Glutamatergic neuron (in vitro differentiated cells): ENCODE measurements at regions not wholly inside any gene's neighbourhood (a gene's known extent, or its start where the extent isn't known, plus 50 kb on each side); places are given as distances from the start of the nearest gene placed in this dataset.
A peak's percentile ranks its signal among the peaks of the same experiment; 100 is the strongest.
"Not testable (repeated sequence)": the region's sequence is repeated elsewhere in the genome, so short reads cannot be mapped to it uniquely, and the experiment has no call there.

Experiments used
- DNase-seq: peaks from one replicate; pipeline ENCODE4 v3.0.0; 2022
- H3K27ac Mint-ChIP-seq: one replicate; pipeline ENCODE4 v1.8.0; 2020; ENCODE audit warnings: mild to moderate bottlenecking, mixed read lengths, inconsistent platforms; ENCODE audit not compliant: unreplicated experiment
- H3K27me3 Mint-ChIP-seq: one replicate; pipeline ENCODE4 v1.8.0; 2020; ENCODE audit warnings: mild to moderate bottlenecking, moderate library complexity, mixed read lengths, inconsistent platforms; ENCODE audit not compliant: unreplicated experiment
- H3K36me3 Mint-ChIP-seq: one replicate; pipeline ENCODE4 v1.8.0; 2020; ENCODE audit warnings: mild to moderate bottlenecking, mixed read lengths, inconsistent platforms; ENCODE audit not compliant: unreplicated experiment
- H3K4me1 Mint-ChIP-seq: one replicate; pipeline ENCODE4 v1.8.0; 2020; ENCODE audit warnings: mild to moderate bottlenecking, low read depth, mixed read lengths, inconsistent platforms; ENCODE audit not compliant: unreplicated experiment
- H3K4me3 Mint-ChIP-seq: one replicate; pipeline ENCODE4 v1.8.0; 2020; ENCODE audit warnings: mild to moderate bottlenecking, mixed read lengths, inconsistent platforms; ENCODE audit not compliant: unreplicated experiment
- H3K9me3 Mint-ChIP-seq: one replicate; pipeline ENCODE4 v1.8.0; 2020; ENCODE audit warnings: mild to moderate bottlenecking, moderate library complexity, mixed read lengths, inconsistent platforms; ENCODE audit not compliant: unreplicated experiment
- TF ChIP-seq, protein P1 (sequence below): fragments of 200-600 bp; sonication (generic); IDR thresholded peaks from one replicate; pipeline ENCODE4 v1.5.0; 2021; ENCODE audit not compliant: partially characterized antibody, unreplicated experiment

DNA sequence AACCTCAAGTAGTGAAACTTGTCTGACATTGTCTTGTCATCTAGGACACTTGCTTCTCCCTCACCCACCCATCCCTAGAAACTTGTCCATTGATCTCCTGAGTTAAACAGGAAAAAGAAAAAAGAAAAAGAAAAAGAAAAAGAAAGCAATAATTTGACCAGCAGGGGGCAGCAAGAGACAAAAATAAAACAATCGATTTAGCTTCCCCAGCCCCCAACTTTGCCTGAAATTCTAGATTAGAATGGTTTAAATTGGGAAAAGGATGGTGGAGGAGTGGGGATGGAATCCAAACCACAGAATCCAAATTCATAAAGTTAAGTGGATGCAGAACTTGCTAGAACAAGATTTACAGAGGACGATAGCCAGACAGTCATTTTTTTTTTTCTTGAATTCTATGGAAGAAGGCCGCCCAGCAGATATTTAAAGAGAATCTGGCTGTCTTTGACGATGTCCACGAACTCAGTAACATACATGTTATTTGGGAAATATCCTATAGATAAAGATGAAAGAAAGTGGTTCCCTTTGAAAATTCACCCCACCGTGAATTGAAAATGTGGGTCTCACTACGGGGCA lies 282.9 kb downstream of the USP46 start:
- Mint-ChIP-seq H3K27me3 (peaks cover 5% of the 10 kb centered on the region), H3K36me3 (peaks cover 5% of the 10 kb centered on the region), H3K4me3 (no peak overlapping the region), H3K27ac (no peak overlapping the region), H3K9me3 (no peaks in the 10 kb centered on the region), H3K4me1 (peaks cover 8% of the 10 kb centered on the region)
- no peak for DNase-seq
- TF ChIP-seq, protein P1, sequence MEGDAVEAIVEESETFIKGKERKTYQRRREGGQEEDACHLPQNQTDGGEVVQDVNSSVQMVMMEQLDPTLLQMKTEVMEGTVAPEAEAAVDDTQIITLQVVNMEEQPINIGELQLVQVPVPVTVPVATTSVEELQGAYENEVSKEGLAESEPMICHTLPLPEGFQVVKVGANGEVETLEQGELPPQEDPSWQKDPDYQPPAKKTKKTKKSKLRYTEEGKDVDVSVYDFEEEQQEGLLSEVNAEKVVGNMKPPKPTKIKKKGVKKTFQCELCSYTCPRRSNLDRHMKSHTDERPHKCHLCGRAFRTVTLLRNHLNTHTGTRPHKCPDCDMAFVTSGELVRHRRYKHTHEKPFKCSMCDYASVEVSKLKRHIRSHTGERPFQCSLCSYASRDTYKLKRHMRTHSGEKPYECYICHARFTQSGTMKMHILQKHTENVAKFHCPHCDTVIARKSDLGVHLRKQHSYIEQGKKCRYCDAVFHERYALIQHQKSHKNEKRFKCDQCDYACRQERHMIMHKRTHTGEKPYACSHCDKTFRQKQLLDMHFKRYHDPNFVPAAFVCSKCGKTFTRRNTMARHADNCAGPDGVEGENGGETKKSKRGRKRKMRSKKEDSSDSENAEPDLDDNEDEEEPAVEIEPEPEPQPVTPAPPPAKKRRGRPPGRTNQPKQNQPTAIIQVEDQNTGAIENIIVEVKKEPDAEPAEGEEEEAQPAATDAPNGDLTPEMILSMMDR = peak; percentile 96

DNA sequence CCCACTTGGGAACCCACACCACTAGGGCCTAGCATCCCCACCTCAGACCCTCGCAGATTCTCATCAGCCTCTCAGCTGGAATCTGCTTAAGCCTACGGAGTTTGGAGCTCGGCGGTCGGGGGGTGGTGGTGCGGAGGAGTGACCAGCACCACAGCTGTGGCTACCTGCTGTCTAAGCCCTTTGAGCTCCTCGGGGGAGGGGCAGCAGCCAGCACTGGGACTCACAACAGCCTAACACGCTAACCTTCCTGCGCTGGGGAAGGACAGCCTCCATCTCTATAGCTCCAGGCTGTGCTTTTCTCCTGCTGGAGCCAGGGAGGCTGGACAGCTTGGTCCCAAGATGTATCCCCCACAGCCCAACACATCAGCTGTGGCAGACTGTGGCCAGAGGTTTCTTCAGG lies 281.5 kb downstream of the USP46 start:
- Mint-ChIP-seq H3K27ac (no peak overlapping the region), H3K4me1 (peaks cover 8% of the 10 kb centered on the region), H3K9me3 (no peaks in the 10 kb centered on the region), H3K36me3 (peaks cover 5% of the 10 kb centered on the region), H3K27me3 (peaks cover 5% of the 10 kb centered on the region), H3K4me3 (no peak overlapping the region)
- peak; percentile 36 for DNase-seq
- TF ChIP-seq, protein P1 = no peak

DNA sequence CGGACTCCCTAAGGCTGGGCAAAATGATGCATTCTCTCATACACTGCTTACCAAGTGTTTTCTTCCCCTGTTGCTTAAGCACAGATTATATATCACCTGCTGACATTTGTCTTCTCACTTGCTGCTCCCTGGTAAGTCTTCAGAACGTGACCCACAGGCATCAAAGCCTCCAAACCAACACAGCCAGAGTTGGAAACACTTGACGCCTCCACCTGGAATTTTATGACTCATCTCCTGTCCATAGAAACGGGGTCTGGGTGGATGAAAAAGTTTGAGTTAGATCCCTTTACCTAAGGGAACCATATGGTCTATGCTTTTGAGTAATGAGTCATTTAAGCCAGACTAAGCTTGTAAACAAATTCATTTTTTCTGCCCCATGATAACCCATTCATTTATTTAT lies 251.6 kb downstream of the USP46 start:
- TF ChIP-seq, protein P1 = no peak
- Mint-ChIP-seq H3K27me3 (peaks cover 2% of the 10 kb centered on the region), H3K36me3 (peaks cover 10% of the 10 kb centered on the region), H3K9me3 (no peaks in the 10 kb centered on the region), H3K27ac (no peak overlapping the region), H3K4me3 (no peak overlapping the region), H3K4me1 (no peaks in the 10 kb centered on the region)
- no peak for DNase-seq

DNA sequence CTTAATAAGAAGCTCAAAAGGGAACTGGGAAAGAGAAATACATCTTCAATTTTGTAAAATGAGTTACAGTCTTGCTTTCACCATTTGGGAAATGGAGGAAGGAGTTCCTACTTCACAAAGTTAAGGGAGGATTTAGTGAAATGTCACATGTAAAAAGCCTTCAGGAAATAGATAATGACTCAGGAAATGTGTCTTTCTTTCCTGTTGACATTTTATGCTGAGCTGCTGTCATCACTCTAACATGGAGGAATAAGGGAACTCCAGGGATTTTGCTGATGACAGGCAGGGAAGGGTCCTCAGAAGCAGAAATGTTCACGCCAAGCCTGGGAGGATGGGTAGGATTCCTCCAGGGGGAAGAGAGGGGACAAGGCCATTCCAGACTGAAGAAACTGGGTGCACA lies 251.1 kb downstream of the USP46 start:
- no peak for DNase-seq
- Mint-ChIP-seq H3K9me3 (peaks cover 2% of the 10 kb centered on the region), H3K36me3 (peaks cover 10% of the 10 kb centered on the region), H3K27me3 (peaks cover 2% of the 10 kb centered on the region), H3K4me3 (no peak overlapping the region), H3K4me1 (no peaks in the 10 kb centered on the region), H3K27ac (no peak overlapping the region)
- TF ChIP-seq, protein P1 = no peak

DNA sequence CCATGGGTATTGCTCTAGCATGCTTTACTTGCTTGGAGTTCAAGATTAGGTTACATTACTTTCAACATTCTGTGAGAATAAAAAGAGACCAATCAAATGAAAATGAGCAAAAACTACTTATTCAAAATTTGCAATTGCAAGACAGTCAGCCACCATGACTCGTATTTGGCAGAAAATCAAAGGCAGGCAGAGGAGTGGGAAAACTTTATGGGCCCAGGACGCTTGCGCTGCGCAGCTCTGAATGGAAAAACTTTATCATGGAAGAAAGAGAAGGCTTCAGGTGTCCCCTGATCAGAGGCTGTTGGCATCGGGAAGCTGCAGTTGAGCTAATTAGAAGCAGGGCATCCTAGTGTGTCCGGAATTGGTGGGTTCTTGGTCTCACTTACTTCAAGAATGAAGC lies 250.6 kb downstream of the USP46 start:
- Mint-ChIP-seq H3K36me3 (peaks cover 10% of the 10 kb centered on the region), H3K4me3 (no peak overlapping the region), H3K27me3 (peaks cover 2% of the 10 kb centered on the region), H3K27ac (no peak overlapping the region), H3K9me3 (peaks cover 2% of the 10 kb centered on the region), H3K4me1 (no peaks in the 10 kb centered on the region)
- TF ChIP-seq, protein P1 = no peak
- DNase-seq = no peak

DNA sequence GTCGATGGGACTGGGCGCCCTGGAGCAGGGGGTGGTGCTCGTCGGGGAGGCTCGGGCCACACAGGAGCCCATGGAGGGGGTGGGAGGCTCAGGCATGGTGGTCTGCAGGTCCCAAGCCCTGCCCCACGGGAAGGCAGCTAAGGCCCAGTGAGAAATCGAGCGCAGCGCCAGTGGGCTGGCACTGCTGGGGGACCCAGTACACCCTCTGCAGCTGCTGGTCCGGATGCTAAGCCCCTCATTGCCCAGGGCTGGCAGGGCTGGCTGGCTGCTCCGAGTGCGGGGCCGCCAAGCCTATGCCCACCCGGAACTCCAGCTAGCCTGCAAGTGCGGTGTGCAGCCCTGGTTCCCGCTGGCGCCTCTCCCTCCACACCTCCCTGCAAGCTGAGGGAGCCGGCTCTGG lies 249.3 kb downstream of the USP46 start:
- H3K9me3 Mint-ChIP-seq, H3K36me3 Mint-ChIP-seq, DNase-seq, H3K4me1 Mint-ChIP-seq, H3K27ac Mint-ChIP-seq, H3K27me3 Mint-ChIP-seq, H3K4me3 Mint-ChIP-seq: not testable (repeated sequence)
